Neuron (in vitro differentiated cells): ENCODE measurements at regions not wholly inside any gene's neighbourhood (a gene's known extent, or its start where the extent isn't known, plus 50 kb on each side); places are given as distances from the start of the nearest gene placed in this dataset.

Source experiments
- H2AFZ ChIP-seq: one replicate; pipeline ENCODE4 v1.6.1; 2013; ENCODE audit warnings: low read depth, mild to moderate bottlenecking, inconsistent platforms, low read length, moderate library complexity
- H3K27me3 ChIP-seq: one replicate; pipeline ENCODE4 v1.6.1; 2013; ENCODE audit warnings: low read length; ENCODE audit not compliant: insufficient read depth
- H3K36me3 ChIP-seq: one replicate; pipeline ENCODE4 v1.6.1; 2013; ENCODE audit warnings: low read length; ENCODE audit not compliant: insufficient read depth
- H3K4me1 ChIP-seq: one replicate; pipeline ENCODE4 v1.6.1; 2013; ENCODE audit warnings: low read length; ENCODE audit not compliant: insufficient read depth
- H3K4me3 ChIP-seq: 2 replicates; pipeline ENCODE4 v1.5.1; 2013; ENCODE audit warnings: mild to moderate bottlenecking, low read length, moderate library complexity
- H3K9me3 ChIP-seq: one replicate; pipeline ENCODE4 v1.6.1; 2013; ENCODE audit warnings: low read length

DNA sequence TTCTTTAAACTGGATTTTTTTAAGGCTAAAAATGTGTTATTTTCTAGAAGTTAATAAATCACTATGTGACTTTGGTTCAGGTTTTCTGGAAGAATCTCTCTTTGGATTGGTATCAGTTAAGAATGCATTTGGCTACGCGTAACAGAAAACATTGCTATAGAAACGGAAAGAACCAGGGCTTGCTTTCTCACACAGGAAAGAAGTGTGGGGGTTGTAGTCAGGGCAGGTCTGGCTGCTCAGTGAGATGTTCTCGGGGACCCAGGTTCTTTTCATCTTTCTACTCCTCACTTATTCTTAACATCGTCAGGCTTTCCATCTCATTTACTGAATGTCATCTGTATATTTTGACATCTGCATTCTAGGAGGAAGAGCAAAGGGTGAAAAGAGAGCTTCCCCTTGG, 191.4 kb downstream of the ZBTB18 start:
- H3K36me3 ChIP-seq: no peaks in the 10 kb centered on the region
- no peaks in the 10 kb centered on the region for H3K9me3 ChIP-seq
- H3K4me1 ChIP-seq: peaks cover 4% of the 10 kb centered on the region
- no peak overlapping the region for H3K4me3 ChIP-seq
- no peak overlapping the region for H2AFZ ChIP-seq
- H3K27me3 ChIP-seq: no peaks in the 10 kb centered on the region

DNA sequence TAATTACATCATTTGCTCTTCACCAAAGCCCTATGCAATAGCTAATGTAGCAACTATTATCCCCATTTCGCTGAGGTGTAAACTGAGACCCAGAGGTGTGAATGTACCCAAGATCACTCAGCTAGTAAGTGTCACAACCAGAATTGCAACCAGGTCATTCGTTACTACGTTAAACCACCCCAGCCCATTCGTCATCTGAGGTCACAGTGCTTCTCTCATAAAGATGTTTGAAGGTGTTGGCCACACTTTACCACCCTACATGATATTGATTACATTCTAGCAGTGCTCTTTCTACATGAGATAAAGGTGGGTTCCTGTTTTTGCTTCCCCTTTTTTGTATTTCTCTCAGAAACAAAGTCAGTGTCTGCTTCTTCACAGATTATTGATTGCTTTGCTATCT, 195.3 kb downstream of the ZBTB18 start:
- no peaks in the 10 kb centered on the region for H3K36me3 ChIP-seq
- peaks cover 4% of the 10 kb centered on the region for H3K4me1 ChIP-seq
- H2AFZ ChIP-seq: no peak overlapping the region
- no peak overlapping the region for H3K4me3 ChIP-seq
- H3K9me3 ChIP-seq: no peaks in the 10 kb centered on the region
- no peaks in the 10 kb centered on the region for H3K27me3 ChIP-seq

DNA sequence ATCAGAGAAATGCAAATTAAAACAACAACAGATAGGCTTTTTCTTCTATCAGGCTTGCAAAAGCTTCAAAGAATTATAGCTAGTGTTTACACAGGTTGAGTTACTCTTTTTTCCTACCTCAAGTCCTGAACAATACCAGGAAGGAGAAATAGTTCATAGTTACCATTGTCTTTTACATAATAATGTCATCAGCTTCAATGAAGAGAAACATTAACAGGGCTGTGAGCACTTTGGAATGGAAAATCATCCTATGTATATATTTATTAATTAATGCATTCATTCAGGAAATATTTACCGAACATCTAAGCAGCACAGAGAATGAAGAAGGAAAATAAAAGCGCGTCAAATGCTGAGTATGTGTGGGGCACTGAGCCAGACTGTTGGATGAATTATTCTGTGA, 197.3 kb downstream of the ZBTB18 start:
- Histone ChIP-seq H3K36me3 (no peaks in the 10 kb centered on the region), H2AFZ (no peak overlapping the region), H3K4me3 (no peak overlapping the region), H3K9me3 (no peaks in the 10 kb centered on the region), H3K4me1 (no peaks in the 10 kb centered on the region), H3K27me3 (no peaks in the 10 kb centered on the region)

DNA sequence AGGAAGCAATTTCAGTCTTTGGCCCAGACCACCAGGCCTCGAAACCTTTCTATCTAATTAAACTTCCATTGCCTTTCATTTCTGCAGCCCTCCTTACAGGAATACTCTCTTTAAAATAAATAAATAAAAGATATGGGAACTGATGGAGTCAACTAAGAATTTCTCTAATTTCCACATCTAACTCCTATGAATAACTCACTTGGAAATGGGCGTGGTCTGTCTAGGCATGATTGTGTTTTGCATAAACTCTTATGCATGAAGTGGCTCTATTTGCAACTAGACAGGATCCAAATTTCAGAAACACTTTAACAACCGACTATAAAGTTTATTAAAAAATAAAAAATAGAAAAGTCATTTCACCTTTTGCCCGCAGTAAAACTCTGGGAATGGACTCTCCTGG, 199.5 kb downstream of the ADSS2 start:
- no peaks in the 10 kb centered on the region for H3K4me1 ChIP-seq
- H3K36me3 ChIP-seq: no peaks in the 10 kb centered on the region
- no peak overlapping the region for H3K4me3 ChIP-seq
- no peaks in the 10 kb centered on the region for H3K9me3 ChIP-seq
- no peaks in the 10 kb centered on the region for H3K27me3 ChIP-seq
- H2AFZ ChIP-seq: no peak overlapping the region

DNA sequence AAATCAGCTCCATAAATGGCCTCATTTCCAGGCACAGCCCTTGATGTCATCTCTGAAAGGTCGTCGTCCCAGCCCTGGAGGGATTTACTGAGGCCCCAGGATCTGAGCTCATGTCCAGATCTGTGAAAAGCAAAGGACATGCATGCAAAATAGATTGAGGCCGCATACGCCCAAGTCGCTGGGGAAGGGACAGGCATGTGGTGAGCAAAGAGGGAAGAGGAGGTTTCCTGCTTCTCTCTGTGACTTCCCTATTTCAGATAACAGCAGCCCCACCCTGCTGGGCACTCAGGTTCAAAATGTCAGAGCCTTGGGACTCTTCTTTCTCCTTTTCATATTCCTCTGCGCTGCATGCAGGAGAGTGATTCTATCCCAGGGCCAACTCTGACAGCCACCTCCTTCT, 197.2 kb downstream of the ADSS2 start:
- no peak overlapping the region for H2AFZ ChIP-seq
- H3K4me3 ChIP-seq: no peak overlapping the region
- H3K4me1 ChIP-seq: no peaks in the 10 kb centered on the region
- H3K27me3 ChIP-seq: no peaks in the 10 kb centered on the region
- peaks cover 2% of the 10 kb centered on the region for H3K9me3 ChIP-seq
- no peaks in the 10 kb centered on the region for H3K36me3 ChIP-seq

DNA sequence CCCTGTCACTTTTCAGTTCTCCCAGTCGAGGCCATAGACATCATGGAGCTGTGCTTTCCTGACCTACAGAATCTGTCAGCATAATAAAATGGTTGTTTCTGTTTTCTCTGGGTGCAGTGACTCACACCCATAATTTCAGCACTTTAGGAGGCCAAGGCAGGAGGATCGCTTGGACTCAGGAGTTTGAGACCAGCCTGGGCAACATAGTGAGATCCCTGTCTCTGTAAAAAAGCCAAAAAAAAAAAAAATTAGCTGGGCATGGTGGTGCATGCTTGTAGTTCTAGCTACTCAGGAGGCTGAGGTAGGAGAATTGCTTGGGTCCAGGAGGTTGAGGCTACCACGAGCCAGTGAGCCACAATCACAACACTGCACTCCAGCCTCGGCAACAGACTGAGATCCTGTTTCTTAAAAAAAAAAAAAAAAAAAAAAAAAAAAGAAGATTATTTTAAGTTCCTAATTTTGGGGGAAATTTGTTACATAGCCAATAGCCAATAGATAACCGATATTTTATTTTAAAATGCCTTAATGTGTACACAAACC, 196.2 kb downstream of the ADSS2 start:
- Histone ChIP-seq H3K9me3 (peaks cover 2% of the 10 kb centered on the region), H2AFZ (no peak overlapping the region), H3K27me3 (no peaks in the 10 kb centered on the region), H3K36me3 (no peaks in the 10 kb centered on the region), H3K4me3 (no peak overlapping the region), H3K4me1 (no peaks in the 10 kb centered on the region)

DNA sequence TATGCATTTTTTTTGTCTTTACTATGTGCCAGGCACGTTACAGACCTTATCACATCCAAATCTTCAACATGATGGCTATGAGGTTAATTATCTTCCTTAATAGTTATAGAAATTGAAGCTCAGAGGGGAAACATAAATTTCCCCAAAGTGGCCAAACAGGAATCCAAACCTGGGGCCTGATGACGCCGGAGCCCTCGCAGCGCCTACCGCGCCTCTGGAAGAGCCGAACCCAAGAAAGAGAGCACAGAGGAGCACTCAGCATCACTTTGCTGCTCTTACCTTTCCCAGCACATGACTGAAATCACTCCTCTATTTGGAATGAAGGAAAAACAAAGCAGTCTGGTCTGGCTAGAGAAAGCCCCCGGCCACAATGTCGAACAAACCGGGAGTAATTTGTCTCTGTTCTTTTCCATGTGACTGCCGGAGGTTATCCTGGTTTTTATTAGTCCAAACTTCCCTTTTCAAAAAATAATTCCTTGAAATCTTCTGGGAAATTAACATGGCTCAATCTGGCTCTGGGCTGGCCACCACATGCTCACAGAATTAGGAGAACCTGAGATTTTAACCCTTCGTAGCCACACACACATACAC, 195.5 kb downstream of the ADSS2 start:
- no peaks in the 10 kb centered on the region for H3K4me1 ChIP-seq
- H3K36me3 ChIP-seq: no peaks in the 10 kb centered on the region

DNA sequence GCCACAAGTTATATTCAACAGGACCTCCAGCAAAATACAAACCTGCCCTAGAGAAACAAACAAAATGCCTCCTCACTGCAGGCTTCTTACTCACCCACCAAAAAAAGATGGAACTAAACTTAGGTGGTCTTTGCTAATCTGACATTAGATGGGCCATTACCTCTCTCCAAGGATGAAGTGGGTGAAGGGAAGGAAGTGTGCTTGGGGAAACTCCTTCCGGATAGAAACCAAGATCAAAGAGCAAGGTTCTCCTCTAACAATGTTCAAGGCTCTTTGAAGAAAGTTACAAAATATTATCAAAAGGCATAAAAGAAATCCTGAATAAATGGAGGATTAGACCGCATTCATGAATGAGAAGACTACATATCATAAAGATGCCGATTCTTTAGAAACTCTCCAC, 187.5 kb downstream of the ADSS2 start:
- Histone ChIP-seq H3K27me3 (no peaks in the 10 kb centered on the region), H3K9me3 (peaks cover 9% of the 10 kb centered on the region), H3K4me1 (no peaks in the 10 kb centered on the region), H3K36me3 (no peaks in the 10 kb centered on the region), H3K4me3 (no peak overlapping the region), H2AFZ (no peak overlapping the region)

More for the DNA sequence above, 195.5 kb downstream of the ADSS2 start:
- Histone ChIP-seq H2AFZ (peak overlapping the region; percentile 10), H3K9me3 (peaks cover 2% of the 10 kb centered on the region), H3K27me3 (no peaks in the 10 kb centered on the region), H3K4me3 (no peak overlapping the region)

DNA sequence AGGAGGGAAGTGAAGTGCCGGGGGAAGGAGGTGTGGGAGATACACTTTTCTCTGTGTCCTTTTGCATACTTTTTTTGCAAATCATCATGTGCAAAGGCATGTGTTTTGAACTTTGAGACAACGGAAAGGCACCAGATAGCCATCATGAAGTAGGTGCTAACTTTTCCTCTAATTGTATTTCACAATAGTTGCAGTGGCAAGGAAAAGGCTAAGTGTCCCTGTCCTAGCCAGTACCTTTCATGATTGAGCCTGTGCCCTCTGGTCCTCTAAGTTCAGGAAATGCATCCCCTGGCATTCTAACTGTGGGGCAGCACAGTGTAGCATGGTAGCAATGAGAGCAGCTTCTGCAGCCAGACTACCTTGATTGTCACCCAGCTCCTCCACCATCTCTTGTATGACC, 186.2 kb downstream of the ADSS2 start:
- H3K4me1 ChIP-seq: no peaks in the 10 kb centered on the region

DNA sequence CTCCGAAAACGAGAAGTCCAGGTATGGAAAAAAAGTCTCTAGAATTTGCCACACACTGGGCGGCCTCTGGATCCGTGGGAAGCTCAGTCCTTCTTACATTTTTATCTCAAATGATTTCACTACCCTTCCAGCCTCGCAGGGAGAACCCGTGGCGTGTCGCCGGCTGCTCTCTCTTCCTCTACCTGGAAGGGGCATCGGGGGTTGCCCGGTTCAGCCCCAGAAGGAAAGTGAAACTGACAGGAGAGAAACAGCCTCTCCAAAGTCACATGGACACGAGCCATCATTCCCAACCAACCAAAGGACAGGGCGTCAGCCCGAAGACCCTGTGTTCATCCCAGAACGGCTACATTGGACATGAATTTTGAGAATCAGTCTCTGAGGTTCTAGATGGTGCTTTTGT, 182.5 kb downstream of the ADSS2 start:
- H3K4me3 ChIP-seq: no peak overlapping the region
- H3K4me1 ChIP-seq: peaks cover 11% of the 10 kb centered on the region
- no peaks in the 10 kb centered on the region for H3K36me3 ChIP-seq
- H3K27me3 ChIP-seq: no peaks in the 10 kb centered on the region
- no peak overlapping the region for H2AFZ ChIP-seq
- H3K9me3 ChIP-seq: peaks cover 11% of the 10 kb centered on the region

More for the DNA sequence above, 186.2 kb downstream of the ADSS2 start:
- Histone ChIP-seq H3K9me3 (peaks cover 11% of the 10 kb centered on the region), H2AFZ (no peak overlapping the region), H3K4me3 (no peak overlapping the region), H3K27me3 (no peaks in the 10 kb centered on the region), H3K36me3 (no peaks in the 10 kb centered on the region)

GRCh38 chr1:244271004-244271403, 180.7 kb downstream of the ADSS2 start:
- Histone ChIP-seq H3K36me3 (no peaks in the 10 kb centered on the region), H2AFZ (no peak overlapping the region), H3K9me3 (peaks cover 6% of the 10 kb centered on the region), H3K4me1 (peaks cover 11% of the 10 kb centered on the region), H3K27me3 (no peaks in the 10 kb centered on the region), H3K4me3 (no peak overlapping the region)

DNA sequence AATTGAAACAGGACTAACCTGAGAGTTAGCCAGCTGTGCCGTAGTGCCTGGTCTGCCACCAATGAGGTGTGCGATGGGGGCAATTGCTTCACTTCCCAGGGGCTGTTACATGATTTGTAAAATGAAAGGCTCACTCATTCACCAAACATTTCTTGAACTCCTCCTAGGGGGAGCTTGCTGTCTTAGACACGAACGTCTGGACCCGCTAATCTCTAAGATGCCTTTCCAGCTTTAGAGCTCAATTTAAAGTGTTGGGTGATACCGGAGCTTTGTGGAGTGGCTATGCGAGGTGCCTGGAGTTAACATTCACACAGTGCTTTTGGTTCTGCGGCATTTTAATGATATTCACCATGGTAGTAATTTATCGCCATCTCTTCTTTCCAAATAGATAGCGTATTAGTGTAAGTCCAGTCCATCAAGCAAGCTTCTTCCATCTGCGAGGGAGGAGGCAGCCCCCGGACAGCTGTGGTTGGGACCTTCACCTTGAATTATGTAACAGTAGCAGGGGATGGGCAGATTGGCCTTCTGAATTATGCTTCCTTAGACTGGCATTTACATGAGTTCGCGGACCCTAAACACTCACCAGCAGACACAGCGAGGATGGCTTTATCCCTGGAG, 179.9 kb downstream of the ADSS2 start:
- no peak overlapping the region for H3K4me3 ChIP-seq

GRCh38 chr1:244272471-244273261, 179.0 kb downstream of the ADSS2 start:
- H2AFZ ChIP-seq: no peak overlapping the region
- peaks cover 4% of the 10 kb centered on the region for H3K9me3 ChIP-seq
- no peak overlapping the region for H3K4me3 ChIP-seq
- H3K36me3 ChIP-seq: no peaks in the 10 kb centered on the region
- peaks cover 11% of the 10 kb centered on the region for H3K4me1 ChIP-seq
- H3K27me3 ChIP-seq: no peaks in the 10 kb centered on the region

More for the DNA sequence above, 179.9 kb downstream of the ADSS2 start:
- H2AFZ ChIP-seq: no peak overlapping the region
- H3K27me3 ChIP-seq: no peaks in the 10 kb centered on the region
- H3K9me3 ChIP-seq: peaks cover 4% of the 10 kb centered on the region
- no peaks in the 10 kb centered on the region for H3K36me3 ChIP-seq
- peaks cover 11% of the 10 kb centered on the region for H3K4me1 ChIP-seq
